C4-2B (cell line): ENCODE measurements at regions not wholly inside any gene's neighbourhood (a gene's known extent, or its start where the extent isn't known, plus 50 kb on each side); places are given as distances from the start of the nearest gene placed in this dataset.

Experiments
- H3K27ac ChIP-seq: fragments of 450-650 bp; 2 replicates; pipeline ENCODE4 v1.5.1; 2017
- ZFX ChIP-seq: fragments of 450-650 bp; IDR thresholded peaks from 2 replicates; pipeline ENCODE4 v1.6.1; 2017
- TF ChIP-seq, protein P1 (sequence below): fragments of 450-650 bp; conservative IDR thresholded peaks from 2 replicates; pipeline ENCODE4 v1.5.1; 2017; ENCODE audit warnings: mild to moderate bottlenecking

DNA sequence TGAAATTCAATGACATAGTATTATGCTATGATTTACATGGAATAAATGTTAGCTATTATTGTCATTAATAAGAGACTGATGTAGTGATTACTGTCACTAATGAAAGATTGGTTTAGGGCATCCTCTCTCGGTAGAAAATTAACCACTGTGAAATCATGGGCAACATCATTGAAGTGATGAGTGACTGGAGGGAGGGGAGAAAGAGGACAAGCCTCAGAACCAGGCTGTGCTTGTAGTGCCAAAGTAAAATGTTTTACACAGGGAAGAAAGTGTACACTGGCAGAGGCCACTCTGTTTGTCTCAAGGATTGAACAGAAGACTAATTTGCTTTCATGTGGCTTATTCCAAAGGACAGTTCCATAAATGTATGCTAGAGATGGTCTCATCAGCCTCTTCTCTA is 456.2 kb upstream of the TCF4 start:
- H3K27ac ChIP-seq, result no peak overlapping the region
- TF ChIP-seq, protein P1, sequence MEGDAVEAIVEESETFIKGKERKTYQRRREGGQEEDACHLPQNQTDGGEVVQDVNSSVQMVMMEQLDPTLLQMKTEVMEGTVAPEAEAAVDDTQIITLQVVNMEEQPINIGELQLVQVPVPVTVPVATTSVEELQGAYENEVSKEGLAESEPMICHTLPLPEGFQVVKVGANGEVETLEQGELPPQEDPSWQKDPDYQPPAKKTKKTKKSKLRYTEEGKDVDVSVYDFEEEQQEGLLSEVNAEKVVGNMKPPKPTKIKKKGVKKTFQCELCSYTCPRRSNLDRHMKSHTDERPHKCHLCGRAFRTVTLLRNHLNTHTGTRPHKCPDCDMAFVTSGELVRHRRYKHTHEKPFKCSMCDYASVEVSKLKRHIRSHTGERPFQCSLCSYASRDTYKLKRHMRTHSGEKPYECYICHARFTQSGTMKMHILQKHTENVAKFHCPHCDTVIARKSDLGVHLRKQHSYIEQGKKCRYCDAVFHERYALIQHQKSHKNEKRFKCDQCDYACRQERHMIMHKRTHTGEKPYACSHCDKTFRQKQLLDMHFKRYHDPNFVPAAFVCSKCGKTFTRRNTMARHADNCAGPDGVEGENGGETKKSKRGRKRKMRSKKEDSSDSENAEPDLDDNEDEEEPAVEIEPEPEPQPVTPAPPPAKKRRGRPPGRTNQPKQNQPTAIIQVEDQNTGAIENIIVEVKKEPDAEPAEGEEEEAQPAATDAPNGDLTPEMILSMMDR, result no peak
- TF ChIP-seq ZFX, result no peak

DNA sequence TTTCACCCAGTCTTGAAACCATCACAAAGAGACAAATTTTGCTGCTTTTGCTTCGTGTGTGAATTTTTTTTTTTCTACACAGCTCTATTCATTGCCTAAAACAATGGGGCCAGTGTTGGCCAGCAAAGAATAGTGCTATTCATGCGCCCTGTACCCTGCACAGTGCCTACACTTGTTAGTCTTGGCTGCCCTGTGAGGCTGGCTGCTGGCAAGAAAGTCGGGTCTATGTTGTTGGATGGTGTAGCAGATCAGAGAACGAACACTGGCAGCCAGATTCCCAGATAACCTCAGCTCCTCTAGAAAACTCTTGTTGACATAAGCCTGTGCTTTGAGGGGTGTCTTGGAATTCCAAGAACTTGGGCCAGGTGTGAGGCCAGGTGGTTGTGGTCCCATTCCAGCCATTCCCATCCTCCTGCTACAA is 455.7 kb upstream of the TCF4 start:
- H3K27ac ChIP-seq, result no peak overlapping the region
- TF ChIP-seq, protein P1, result no peak
- no peak for TF ChIP-seq ZFX

DNA sequence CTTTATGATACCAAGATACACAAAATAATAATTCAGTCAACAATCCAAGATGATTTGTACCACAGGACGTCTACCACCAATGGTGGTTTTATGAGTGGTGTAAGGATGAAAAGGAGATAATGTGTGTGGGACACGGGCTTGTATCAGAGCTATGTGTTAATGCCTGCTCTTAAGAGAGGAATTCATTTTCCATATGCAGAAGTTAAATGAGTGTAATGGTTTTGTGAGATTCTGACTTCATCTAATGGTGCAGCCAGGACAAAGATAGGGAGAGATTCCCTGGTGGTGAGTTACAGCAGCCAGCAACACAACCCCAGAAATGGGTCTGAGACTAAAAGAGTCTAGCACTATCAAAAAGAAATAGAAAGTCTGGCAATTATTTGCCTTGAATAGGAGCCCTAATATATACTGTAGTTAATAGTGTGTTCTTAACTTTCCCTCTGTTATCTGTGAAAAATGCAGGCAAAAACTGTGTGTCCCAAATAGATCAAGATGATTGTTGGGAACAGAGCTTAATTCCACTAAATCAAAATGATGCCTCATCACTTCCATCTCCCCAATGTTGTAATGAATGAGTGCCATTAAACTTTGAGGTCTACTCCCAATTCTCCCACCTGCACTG is 455.0 kb upstream of the TCF4 start:
- no peak for TF ChIP-seq ZFX
- TF ChIP-seq, protein P1, result no peak
- no peak overlapping the region for H3K27ac ChIP-seq

DNA sequence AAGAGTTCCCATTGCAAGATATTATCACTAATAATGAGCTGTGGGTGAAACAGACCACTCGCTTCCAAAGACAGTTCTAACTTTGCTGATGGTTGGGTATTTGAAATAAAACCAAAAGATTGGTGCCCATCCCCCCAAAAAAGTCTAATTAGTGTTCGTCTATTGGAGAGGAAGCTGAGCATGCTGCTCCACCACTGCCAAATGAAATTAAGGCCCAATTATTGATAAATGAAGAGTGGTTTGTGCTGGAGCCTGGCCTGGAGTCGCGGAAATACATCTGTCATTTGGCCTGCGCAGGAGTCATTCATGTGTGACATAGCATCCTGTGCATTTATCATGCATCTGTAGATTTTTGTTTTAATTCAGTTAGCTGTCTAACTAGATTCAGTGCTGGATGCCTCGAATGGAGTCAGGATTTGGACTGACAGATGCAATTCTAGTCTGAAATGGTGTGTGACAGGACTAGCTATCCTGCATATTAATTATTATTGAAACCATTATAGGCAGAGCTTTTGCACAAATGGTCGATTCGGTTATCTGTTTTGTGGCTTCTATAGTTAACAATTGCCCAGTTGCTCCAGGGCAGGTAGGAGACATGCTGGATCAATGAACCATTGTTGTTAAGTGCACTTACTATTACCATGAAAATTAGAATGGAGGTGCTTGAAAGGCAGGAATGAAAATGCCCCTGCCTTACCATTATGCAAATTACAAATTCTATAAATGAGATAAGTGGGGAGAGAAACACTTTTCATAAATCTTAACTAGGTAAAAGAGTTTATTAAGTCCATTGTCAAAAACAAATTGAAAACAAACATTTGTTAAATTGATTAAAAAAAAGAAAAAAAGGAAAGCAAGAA is 450.4 kb upstream of the TCF4 start:
- no peak overlapping the region for H3K27ac ChIP-seq
- TF ChIP-seq, protein P1, result no peak
- no peak for TF ChIP-seq ZFX

DNA sequence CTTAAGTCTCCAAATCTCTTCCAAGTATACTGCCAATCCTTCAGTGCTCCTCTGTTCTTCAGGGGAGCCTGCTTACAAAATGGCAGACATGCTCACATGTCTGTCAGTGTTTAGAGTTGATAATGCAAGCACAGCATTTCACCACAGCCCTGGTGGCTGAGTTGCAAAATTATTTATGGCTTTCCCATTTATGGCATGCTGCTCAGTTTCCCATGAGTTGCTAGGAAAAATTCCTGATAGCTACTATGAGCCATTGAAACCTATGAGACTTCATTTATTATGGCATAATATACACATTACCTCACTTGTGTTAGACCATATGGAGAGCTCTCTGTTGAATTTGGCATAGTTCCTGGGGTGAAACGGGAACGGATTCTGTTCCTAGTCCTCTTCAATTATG is 448.7 kb upstream of the TCF4 start:
- no peak for TF ChIP-seq ZFX
- TF ChIP-seq, protein P1, result no peak

DNA sequence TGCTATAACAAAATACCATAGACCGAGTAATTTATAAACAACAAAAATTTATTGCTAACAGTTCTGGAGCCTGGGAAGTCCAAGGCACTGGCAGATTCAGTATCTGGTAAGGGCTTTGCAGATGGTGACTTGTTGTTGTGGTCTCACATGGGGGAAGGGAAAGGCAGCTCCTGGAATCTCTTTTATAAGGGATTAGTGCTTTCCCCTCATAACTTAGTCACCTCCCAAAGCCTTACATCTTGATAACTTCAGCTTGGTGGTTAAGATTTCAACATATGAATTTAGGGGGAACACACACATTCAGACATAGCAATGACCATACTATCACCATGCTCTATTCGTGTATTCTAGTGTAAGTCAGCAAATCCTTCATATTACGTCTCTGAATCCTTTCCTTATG is 447.6 kb upstream of the TCF4 start:
- no peak overlapping the region for H3K27ac ChIP-seq
- no peak for TF ChIP-seq ZFX
- TF ChIP-seq, protein P1, result no peak

More for the DNA sequence above, 448.7 kb upstream of the TCF4 start:
- no peak overlapping the region for H3K27ac ChIP-seq

DNA sequence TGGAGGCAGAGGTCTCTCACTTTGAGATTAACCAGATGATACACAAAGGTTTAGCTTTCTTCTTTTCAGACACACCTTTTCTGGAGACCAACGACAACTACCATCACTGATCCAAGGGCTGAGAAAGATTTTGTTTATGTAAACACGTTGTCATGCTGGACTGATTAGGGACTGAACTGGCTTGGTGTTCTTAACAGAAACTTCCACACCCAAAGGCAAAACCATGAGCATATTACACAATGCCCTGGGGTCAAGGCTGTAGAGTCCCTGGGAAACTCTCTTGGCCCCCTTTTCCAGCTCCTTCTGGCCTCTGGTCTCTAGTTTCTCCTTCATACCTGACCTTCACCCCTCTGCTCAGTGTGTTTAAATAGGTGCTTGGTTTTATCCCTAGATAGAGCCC is 447.0 kb upstream of the TCF4 start:
- TF ChIP-seq ZFX, result no peak
- TF ChIP-seq, protein P1, result no peak

More for the DNA sequence above, 447.0 kb upstream of the TCF4 start:
- no peak overlapping the region for H3K27ac ChIP-seq
